ENCODE measurements at regions not wholly inside any gene's neighbourhood (a gene's known extent, or its start where the extent isn't known, plus 50 kb on each side); places are given as distances from the start of the nearest gene placed in this dataset.
A peak's percentile ranks its signal among the peaks of the same experiment; 100 is the strongest.

GRCh38 chr21:31471865-31472264 is 127.8 kb upstream of the TIAM1 start:
- DNase-seq (ENCODE audit: extremely low read depth in 1 of 2, low read depth in 1 of 2) = no peak

- no peak for DNase-seq (ENCODE audit: extremely low read depth in 1 of 2, low read depth in 1 of 2)
Observed at GRCh38 chr21:31470896-31471694, 127.0 kb upstream of the TIAM1 start.

- DNase-seq (ENCODE audit: extremely low read depth in 1 of 2, low read depth in 1 of 2) = no peak
Observed at GRCh38 chr21:31460980-31461379, 116.9 kb upstream of the TIAM1 start.

- no peak for DNase-seq (ENCODE audit: extremely low read depth in 1 of 2, low read depth in 1 of 2)
Observed at GRCh38 chr21:31459457-31459856, 115.4 kb upstream of the TIAM1 start.

GRCh38 chr21:31457675-31458074 is 113.6 kb upstream of the TIAM1 start:
- DNase-seq (ENCODE audit: extremely low read depth in 1 of 2, low read depth in 1 of 2) = no peak

- DNase-seq (ENCODE audit: extremely low read depth in 1 of 2, low read depth in 1 of 2) = no peak
Observed at GRCh38 chr21:31456201-31456600, 112.1 kb upstream of the TIAM1 start.

GRCh38 chr21:31455506-31455905 is 111.4 kb upstream of the TIAM1 start:
- DNase-seq (ENCODE audit: extremely low read depth in 1 of 2, low read depth in 1 of 2) = no peak

GRCh38 chr21:31450980-31451379 is 106.9 kb upstream of the TIAM1 start:
- DNase-seq (ENCODE audit: extremely low read depth in 1 of 2, low read depth in 1 of 2) = no peak

- DNase-seq (ENCODE audit: extremely low read depth in 1 of 2, low read depth in 1 of 2) = no peak
Observed at GRCh38 chr21:31449921-31450535, 106.0 kb upstream of the TIAM1 start.

- no peak for DNase-seq (ENCODE audit: extremely low read depth in 1 of 2, low read depth in 1 of 2)
Observed at GRCh38 chr21:31448496-31448895, 104.4 kb upstream of the TIAM1 start.

GRCh38 chr21:31447505-31447904 is 103.4 kb upstream of the TIAM1 start:
- DNase-seq (ENCODE audit: extremely low read depth in 1 of 2, low read depth in 1 of 2) = no peak

- peak; percentile 10 to 14 for DNase-seq (ENCODE audit: extremely low read depth in 1 of 2, low read depth in 1 of 2)
Observed at GRCh38 chr21:31446226-31446855, 102.3 kb upstream of the TIAM1 start.

GRCh38 chr21:31445137-31445536 is 101.1 kb upstream of the TIAM1 start:
- no peak for DNase-seq (ENCODE audit: extremely low read depth in 1 of 2, low read depth in 1 of 2)

GRCh38 chr21:31443736-31444521 is 99.9 kb upstream of the TIAM1 start:
- DNase-seq (ENCODE audit: extremely low read depth in 1 of 2, low read depth in 1 of 2) = no peak

GRCh38 chr21:31442339-31442738 is 98.3 kb upstream of the TIAM1 start:
- DNase-seq (ENCODE audit: extremely low read depth in 1 of 2, low read depth in 1 of 2) = no peak

- no peak for DNase-seq (ENCODE audit: extremely low read depth in 1 of 2, low read depth in 1 of 2)
Observed at GRCh38 chr21:31429506-31429905, 85.4 kb upstream of the TIAM1 start.

GRCh38 chr21:31426235-31426797 is 82.3 kb upstream of the TIAM1 start:
- DNase-seq (ENCODE audit: extremely low read depth in 1 of 2, low read depth in 1 of 2) = no peak

- no peak for DNase-seq (ENCODE audit: extremely low read depth in 1 of 2, low read depth in 1 of 2)
Observed at GRCh38 chr21:31425138-31425537, 81.1 kb upstream of the TIAM1 start.

GRCh38 chr21:31424058-31424457 is 80.0 kb upstream of the TIAM1 start:
- no peak for DNase-seq (ENCODE audit: extremely low read depth in 1 of 2, low read depth in 1 of 2)

- no peak for DNase-seq (ENCODE audit: extremely low read depth in 1 of 2, low read depth in 1 of 2)
Observed at GRCh38 chr21:31420988-31421387, 76.9 kb upstream of the TIAM1 start.

GRCh38 chr21:31420354-31420753 is 76.3 kb upstream of the TIAM1 start:
- DNase-seq (ENCODE audit: extremely low read depth in 1 of 2, low read depth in 1 of 2) = no peak
